Stomach (tissue), 4 donors: ENCODE measurements at regions not wholly inside any gene's neighbourhood (a gene's known extent, or its start where the extent isn't known, plus 50 kb on each side); places are given as distances from the start of the nearest gene placed in this dataset.

Source experiments
- CTCF ChIP-seq, 7 experiments: fragments of 450-650 bp in 4 of 7; fragments of 200-600 bp in 3 of 7; sonication (generic) in 3 of 7; IDR thresholded peaks; one replicate each; pipeline ENCODE4 v1.5.1; 2016 to 2019; ENCODE audit warnings: antibody characterized with exemption in 7 of 7, control low read depth in 2 of 7, mild to moderate bottlenecking in 1 of 7
- POLR2A ChIP-seq, 4 donors: fragments of 450-650 bp; IDR thresholded peaks; one replicate each; pipeline ENCODE4 v1.6.1; 2016; ENCODE audit warnings: antibody characterized with exemption in 4 of 4, control low read depth in 2 of 4, mild to moderate bottlenecking in 1 of 4, moderate library complexity in 1 of 4
- POLR2AphosphoS5 ChIP-seq, 3 donors: sonication (generic); formaldehyde crosslinking; IDR thresholded peaks; one replicate each; pipeline ENCODE4 v1.6.1; 2016; ENCODE audit warnings: antibody characterized with exemption in 3 of 3

GRCh38 chr10:131000743-131001142, 310.8 kb downstream of the TCERG1L start:
- TF ChIP-seq POLR2A (IDR thresholded peaks at IDR 0.05) (no peak), CTCF (IDR thresholded peaks at IDR 0.05) (no peak), POLR2AphosphoS5 (IDR thresholded peaks at IDR 0.05) (no peak)
